ENCODE measurements at regions not wholly inside any gene's neighbourhood (a gene's known extent, or its start where the extent isn't known, plus 50 kb on each side); places are given as distances from the start of the nearest gene placed in this dataset.
A peak's percentile ranks its signal among the peaks of the same experiment; 100 is the strongest.

DNA sequence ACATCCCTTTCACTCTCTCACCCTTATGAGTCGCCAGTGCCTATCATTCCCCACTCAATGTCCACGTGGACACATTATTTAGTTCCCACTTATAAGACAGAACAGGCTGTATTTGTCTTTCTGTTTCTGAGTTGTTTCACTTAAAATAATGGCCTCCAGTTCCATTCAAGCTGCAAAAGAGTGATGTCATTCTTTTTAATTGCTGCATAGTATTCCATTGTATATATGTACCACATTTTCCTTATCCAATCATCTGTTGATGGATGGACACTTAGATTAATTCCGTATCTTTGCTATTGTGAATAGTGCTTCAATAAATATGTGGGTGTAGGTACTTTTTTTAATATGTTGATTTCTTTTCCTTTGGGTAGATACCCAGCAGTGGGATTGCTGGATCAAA is 79.1 kb downstream of the ZNF365 start:
- DNase-seq (ENCODE audit: low read depth in 2 of 2) = no peak

DNA sequence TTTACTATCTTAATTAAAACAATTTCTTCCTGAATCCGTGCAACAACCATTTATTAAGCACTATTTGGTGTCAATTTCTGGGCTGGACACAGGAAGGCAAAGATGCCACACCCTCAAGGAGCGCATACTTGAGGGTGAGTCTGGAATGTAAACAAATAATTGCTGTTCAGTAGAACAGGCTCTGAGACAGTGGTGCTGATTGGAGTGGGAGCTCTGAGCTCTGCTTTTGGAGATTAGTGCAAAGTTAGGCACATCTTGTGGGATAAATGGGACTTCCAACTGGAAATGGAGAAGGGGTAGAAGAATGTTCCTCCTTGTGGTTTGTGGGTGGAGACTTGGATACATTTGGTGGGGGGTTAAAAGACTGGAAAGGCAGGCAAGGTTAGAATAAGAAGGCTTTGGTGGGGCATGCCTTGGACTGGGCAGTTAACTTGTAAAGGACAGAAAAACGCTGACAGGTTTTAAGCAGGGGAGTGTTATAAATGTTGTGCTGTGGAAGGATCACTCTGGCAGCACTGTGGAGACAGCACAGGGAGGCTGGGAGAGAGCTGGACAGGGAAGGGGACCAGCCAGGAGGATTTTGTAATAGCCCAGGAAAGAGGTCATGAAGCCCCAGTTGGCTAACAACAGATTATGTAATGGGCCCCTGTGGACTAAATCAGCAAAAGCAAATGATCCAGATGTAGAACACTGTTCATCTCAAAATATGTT is 80.7 kb downstream of the ZNF365 start:
- DNase-seq (ENCODE audit: low read depth in 2 of 2) = peak in 1 of 2 donors; percentile 32

DNA sequence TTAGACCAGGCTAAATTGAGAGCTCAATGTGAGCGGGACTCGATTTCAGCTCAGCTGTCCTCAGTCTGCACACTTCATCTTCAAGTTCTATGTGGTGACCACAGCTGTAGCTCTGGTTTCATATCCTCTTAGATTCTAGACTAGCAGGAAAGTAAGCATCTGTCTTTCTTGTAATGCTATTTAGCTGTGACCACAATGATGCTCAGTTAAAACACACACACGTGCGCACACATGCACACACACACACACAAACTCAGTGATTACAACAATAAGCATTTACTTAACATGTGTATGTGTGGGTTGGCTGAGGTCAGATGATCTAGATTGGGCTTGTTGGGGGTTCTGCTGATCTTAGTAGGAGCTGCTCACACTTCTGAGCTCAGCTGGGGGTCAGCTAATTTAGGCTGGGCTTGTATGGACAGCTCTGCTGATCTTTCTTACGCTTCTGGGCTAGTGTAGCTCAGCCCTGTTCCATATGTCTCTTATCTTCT is 82.5 kb downstream of the ZNF365 start:
- DNase-seq (ENCODE audit: low read depth in 2 of 2) = no peak

DNA sequence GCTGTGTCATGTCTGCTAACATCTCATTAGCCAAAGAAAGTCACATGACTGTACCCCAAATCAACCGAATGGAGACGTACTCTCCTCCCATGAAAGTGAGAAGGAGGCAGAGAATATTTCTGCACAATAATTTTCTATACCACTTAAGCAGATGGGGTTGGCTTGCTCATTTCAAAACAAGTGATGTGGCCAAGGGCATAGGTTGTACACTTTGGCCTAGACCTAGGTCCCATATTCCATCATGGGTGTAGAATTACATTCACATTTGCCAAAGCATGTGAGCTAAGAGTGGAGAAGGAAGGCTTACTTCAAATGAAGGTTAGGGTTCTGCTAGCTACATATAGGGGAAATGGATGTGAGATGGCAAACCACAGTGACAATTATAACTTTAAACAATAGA is 83.0 kb downstream of the ZNF365 start:
- no peak for DNase-seq (ENCODE audit: low read depth in 2 of 2)

DNA sequence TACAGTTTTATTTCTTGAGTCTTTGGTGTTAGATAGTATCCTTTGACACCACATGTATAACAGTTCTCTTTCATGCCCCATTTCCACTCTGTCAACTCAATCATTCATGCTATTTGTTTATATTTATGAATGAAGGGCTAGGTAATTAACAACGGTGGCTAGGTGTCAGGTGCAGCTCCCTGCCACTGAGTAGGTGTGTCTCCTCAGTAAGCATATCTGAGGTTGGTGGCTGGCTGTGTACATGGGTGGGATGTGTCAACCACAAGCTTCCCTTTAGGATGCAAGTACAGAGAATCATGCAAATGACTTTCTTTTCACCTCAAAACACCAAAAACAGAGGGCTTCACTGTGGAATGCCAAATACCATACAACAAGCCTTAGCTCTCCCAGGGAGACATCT is 83.4 kb downstream of the ZNF365 start:
- no peak for DNase-seq (ENCODE audit: low read depth in 2 of 2)

DNA sequence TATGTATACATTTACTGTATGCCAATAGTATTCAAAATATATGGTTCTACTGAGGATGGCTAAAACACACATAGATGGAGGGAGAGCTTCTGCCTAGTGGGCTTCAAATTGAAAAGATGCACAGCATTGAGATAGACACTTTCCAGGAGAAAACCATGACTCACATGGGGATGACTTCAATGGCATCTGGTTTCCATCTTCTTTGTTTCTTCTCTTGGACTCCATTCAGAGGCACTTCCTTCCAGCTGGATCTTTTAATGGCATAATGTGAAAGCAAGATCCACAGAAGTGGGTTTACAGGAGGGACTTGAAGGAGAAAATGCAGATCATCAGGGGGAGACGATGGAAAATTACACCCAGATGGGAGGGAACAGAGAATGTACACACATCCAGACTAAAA is 84.9 kb downstream of the ZNF365 start:
- peak in 1 of 2 donors; percentile 50 for DNase-seq (ENCODE audit: low read depth in 2 of 2)

DNA sequence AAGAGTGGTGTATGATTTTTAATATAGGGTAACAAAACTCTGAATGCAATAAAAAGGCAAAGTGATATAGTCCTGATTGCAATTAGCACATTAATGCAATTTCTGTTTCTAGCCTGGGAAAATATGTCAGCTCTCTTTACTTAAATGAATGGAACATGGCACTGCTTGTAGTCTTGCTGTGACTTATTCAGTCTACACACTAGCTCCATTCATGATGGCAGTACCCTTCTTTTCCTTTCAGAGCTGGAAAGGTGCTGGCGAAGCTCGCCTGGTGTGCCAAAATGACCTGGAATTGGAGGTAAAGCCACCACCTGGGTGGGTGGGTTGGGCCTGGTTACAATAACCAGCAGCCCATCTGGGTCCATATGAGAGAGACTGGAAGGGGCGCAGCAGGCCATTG is 85.3 kb downstream of the ZNF365 start:
- no peak for DNase-seq (ENCODE audit: low read depth in 2 of 2)

DNA sequence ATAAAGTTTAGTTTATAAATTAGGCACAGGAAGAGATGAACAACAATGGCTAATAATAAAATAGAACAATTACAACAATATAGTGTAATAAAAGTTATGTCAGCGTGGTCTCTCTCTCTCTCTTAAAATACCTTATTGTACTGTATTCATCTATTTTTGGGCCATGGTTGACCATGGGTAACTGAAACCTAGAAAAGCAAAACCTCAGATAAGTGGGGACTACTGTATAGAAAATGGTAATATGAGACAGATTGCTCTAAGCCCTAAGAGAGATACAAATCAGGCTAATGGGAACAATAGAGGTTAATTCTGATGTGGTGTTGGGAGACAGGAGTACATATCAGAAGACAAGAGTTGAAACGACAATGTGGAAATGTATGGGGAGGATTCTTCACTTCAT is 86.2 kb downstream of the ZNF365 start:
- DNase-seq (ENCODE audit: low read depth in 2 of 2) = no peak

DNA sequence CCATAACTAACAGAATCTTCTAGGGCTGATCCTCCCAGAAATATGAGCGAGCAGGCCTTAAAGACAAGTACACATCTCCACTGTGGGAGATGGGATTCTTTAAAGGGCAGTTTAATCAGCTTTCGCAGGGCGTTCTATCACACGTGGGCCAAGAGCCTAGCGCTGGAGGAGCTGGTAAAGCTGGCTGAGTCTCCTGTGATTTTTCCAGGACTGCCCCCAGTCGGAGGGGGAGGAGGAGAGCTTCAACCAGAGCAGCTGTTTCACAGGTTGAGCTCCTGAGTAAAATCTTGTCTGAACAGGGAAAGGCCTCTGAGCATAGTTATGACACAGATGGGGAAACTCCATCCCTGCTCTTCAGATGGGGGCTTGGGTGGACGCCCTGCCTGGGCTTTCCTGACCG is 87.0 kb downstream of the ZNF365 start:
- no peak for DNase-seq (ENCODE audit: low read depth in 2 of 2)

DNA sequence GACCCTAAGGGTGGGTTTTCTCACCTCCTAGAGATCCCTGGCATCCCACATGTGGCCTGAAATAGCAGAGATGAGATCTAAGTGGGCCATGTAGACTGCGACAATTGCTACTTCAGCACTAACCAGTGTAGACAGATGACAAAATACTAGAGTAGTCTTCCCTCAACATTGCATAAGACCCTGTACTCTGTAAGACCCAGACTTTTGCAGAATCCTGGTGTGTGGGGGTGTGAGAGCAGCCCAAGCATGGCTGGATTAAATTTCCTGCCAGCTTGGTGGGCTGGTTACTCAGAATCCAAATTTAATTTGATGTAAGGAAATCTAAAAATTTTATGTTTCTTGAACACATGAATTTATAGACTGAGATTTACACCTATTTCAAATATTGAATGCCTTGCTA is 88.3 kb downstream of the ZNF365 start:
- no peak for DNase-seq (ENCODE audit: low read depth in 2 of 2)

DNA sequence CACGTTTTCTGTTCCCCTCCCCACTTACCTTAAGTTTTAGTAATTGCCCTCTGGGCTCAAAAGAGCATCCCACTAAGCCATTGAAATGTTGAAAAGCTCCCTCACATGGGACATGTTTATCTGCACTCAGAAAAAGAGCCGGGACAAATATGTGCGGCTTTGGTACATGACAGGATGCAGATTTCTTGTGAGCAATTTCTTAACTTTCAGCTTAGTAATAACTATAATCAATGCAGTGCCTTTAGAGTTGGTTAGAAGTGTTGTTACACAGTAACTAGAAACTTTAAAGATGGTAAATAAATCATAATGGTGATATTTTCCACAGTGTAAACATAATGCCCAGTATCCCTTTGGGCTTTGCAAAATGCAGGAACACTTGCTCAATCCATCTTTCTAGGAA is 89.2 kb downstream of the ZNF365 start:
- DNase-seq (ENCODE audit: low read depth in 2 of 2) = no peak

DNA sequence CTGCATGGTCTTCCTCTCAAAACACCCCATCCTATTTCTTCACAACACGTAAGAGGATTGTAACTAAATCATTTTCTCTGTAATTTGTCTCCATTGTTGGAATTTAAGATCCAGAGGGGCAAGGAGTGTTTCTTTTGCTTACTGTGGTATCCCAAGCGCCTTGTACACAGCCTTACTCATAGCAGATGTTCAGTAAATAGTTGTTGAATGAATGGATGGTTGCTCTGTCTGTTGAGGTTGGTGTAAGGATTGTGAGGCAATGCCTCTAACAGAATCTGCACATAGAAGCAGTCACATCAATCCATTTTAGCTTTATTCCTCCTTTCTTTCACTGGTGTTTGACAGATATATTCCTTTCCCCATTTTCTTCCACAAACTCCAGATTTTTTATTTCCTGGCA is 90.1 kb downstream of the ZNF365 start:
- no peak for DNase-seq (ENCODE audit: low read depth in 2 of 2)

DNA sequence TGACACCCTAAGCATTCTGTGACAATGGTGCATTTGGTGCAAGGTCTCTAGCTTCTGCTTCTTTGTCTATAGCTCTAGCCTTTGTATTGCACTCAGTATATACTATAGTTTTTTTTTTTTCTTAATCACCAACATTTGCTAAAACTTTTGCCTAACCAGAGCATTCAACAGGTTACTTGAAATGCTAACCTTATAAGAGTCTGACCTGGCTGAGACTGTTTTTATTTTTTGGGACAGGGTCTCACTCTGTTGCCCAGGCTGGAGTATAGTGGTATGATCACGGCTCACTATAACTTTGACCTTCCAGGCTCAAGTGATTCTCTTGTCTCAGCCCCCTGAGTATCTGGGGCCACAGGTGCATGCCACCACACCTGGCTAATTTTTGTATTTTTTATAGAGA is 92.4 kb downstream of the ZNF365 start:
- no peak for DNase-seq (ENCODE audit: low read depth in 2 of 2)

DNA sequence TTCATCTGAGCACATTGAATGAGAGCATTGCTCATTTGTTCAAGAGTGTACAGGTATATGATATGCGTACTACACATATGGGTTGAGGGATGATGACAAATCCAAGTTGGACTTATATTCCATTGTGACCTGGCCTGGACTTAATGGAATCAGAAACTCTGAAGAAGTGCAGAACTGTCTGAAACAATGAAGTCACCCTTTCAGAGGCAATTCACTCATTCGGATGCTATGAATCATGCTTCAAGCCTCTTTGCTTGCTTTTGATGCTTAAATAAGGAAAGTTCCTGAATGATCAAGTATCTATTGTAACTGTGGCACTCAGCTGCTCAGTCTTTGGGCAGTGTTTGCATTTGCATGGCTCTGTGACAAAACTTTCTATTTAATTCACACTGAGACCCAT is 93.4 kb downstream of the ZNF365 start:
- peak in 1 of 2 donors; percentile 17 for DNase-seq (ENCODE audit: low read depth in 2 of 2)

DNA sequence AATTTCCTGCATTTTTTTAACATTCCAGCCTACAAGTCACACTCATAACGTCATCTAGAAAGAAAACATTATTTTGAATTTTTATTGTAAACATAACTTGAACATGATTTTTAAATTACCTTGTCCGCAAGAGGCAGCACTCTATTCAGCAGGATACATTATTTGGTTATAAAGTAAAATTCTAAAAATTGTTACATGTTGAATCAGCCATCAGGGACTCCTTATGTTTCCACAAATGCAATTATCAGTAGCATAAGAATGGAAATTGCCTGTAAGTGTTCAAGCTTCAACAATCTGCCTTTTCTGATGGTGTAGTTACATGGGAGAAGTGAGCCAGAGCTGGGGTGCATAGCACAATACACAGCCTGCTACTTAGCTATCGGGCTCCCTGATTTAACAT is 97.5 kb downstream of the ZNF365 start:
- DNase-seq (ENCODE audit: low read depth in 2 of 2) = no peak

DNA sequence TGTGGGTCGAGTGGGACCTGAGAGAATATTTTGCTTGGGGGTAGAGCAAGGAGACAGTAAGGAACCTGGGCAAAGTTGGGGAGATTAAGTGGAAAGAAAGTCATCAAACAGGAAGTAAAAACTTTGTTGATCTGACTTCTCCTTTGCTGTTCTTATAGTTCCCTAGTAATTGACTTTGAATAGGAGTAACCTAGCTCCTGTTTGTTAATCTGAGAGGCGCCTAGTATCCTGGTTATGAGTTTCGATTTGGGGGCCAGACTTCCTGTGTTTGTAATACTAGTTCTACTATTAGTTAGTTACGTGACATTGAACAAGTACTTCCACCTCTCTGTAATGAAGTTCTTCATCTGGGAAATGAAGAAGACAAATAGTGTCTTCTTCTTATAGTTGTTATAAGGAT is 99.1 kb downstream of the ZNF365 start:
- DNase-seq (ENCODE audit: low read depth in 2 of 2) = no peak

DNA sequence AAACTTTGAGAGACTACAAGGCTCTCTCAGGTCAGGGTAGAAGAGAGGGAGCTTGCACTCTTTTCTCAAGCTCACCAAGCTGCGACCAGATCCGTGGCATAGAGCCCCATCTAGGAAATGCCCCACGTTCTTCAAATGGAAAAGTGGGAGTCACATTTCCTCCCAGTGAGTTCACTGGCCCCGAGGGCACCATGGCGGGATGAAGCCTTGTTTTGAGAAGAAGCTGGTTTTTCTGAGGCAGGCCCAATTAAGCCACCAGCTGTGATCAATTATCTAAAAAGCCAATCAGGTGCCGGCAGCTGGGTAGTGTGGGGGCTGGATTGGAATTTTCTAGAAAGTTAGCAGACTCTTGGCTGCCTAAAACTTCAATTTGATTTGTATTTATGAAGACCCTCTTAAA is 101.4 kb downstream of the ZNF365 start:
- DNase-seq (ENCODE audit: low read depth in 2 of 2) = no peak

DNA sequence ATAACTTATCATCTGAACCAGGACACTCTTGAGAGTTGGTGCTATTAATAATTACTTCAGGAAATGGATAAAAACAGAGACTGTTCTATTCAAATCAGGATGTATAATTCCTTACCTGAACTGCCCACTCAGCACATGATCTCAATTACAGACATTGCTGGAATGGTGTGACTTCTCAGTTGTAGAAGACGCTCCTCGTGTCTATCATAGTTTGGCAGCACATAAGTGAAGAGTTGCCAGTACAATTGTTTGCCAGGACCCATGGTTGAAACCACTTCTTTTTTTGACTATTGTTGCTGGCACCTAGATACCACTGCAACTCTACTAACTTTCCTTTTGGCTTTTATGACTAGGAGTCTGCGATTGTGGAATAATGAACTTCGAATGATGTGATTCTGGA is 105.4 kb downstream of the ZNF365 start:
- DNase-seq (ENCODE audit: low read depth in 2 of 2) = no peak

DNA sequence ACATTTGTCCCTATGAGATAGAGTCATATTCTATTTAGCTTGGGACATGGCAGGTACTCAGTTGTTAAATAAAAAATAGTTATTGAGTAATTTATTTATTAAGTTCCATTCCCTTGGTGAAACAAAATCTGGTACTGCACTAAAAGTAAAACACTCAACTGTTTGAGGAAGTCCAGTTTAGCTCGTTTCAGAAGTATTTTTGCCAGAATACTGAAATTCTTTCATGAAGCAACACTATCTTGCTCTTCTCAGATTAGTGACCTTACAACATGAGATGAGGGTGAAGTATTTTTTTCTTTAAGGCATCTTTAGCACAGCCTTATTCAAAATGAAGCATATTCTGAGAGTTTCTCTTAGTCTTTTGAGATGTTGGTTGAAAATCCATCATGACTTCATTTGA is 106.0 kb downstream of the ZNF365 start:
- DNase-seq (ENCODE audit: low read depth in 2 of 2) = no peak

DNA sequence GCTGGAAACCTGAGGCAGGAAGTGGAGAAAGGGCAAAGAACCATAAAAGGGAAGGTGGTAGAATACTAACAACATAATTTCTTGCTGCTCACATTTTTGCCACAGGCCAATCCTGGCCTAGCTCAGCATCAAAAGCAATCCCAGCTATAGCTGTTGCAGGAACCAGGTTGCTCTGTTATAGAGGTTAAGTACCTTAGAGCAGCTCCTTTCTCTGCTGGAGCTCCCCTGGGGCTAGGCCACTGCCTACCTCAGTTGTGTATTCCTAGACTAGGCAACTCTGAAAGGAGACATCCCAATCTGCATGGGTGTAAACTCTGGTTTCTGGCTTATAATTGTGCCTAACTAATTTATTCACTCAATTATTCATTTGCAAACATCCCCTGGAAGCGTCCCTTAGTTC is 108.4 kb downstream of the ZNF365 start:
- DNase-seq (ENCODE audit: low read depth in 2 of 2) = no peak

DNA sequence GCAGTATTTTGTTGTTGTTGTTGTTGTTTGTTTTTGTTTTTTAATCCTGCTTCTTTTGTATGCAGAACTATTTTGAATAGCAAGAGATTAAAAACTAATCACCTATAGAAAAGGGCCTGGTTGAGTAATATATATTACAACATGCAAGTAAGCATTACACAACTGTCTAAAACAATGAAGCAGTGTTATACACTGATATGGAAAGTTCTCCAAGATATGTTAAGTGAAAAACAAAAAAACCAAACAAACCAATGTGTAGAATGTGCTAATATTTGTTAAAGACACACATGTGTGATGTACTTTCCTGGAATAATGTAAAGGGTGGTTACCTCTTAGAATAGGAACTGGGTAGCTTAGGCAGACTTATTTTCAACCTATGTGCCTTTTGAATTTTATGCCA is 117.4 kb downstream of the ZNF365 start:
- DNase-seq (ENCODE audit: low read depth in 2 of 2) = no peak

DNA sequence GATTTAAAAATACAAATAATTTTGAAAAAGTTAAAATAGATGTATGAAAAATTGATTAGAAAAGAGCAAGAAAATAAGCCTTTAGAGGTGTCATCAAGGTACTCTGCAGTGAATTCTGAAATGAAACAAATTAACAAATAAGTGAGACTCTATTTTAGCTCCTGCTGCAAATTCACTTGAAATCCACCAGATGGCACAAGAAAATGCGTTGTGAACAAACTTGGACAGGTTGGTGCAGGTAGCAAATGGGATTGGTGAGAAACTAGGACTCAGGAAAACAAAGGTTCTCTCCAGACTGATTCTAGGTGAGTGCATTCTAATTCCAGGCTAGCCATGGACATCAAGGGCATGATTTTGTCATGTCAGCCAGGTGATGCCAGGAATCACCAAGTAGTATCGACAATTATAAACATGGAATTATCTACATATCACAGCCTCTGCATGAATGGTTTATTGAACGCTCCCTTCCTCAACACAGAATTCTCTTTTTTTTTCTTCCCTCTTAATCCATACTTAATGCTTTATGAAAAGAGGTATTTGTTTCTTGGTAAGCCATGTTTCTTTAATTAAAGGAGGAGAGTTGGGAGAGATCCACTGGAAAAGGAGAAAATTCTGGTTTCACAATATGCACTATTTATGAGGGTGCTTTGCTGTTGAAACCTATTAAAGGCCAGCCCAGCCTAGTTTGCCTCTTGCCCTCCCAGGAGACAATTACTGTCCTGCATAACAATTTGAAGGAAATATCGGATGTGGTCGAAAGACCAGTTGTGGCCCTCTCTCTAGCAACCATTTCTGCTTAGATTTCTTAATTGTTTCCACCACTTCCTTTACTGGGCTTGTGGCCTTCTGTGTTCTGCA is 118.1 kb downstream of the ZNF365 start:
- peak; percentile 11 to 29 for DNase-seq (ENCODE audit: low read depth in 2 of 2)

DNA sequence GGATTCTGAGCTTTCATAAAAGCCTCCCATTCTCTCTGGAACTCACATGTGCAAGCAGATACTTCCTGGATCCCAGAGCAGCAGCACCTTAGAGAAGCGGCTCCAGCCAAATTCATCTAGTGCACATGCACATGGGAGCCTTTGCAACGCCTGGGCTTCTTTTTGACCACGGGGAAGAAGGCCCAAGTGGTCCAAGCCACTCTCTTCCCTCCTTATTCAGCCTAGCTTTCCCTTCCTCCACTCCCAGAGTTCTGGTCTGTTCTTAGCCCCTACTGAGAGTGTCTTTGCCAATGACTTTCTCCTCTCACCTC is 118.7 kb downstream of the ZNF365 start:
- no peak for DNase-seq (ENCODE audit: low read depth in 2 of 2)

Measured in lung microvascular endothelial cell (primary cell).